GM19452 (cell line): ENCODE measurements at regions not wholly inside any gene's neighbourhood (a gene's known extent, or its start where the extent isn't known, plus 50 kb on each side); places are given as distances from the start of the nearest gene placed in this dataset.
A peak's percentile ranks its signal among the peaks of the same experiment; 100 is the strongest.

Experiments
- ATAC-seq: cut with Tn5 transposase; IDR thresholded peaks from one replicate; pipeline ENCODE4 v1.9.1; 2021; ENCODE audit not compliant: unreplicated experiment

- ATAC-seq, result peak; percentile 27
These were observed 109.8 kb downstream of the HFE start for GRCh38 chr6:26196846-26197635.

GRCh38 chr6:26197636-26197932, 110.4 kb downstream of the HFE start:
- ATAC-seq, result no peak

DNA sequence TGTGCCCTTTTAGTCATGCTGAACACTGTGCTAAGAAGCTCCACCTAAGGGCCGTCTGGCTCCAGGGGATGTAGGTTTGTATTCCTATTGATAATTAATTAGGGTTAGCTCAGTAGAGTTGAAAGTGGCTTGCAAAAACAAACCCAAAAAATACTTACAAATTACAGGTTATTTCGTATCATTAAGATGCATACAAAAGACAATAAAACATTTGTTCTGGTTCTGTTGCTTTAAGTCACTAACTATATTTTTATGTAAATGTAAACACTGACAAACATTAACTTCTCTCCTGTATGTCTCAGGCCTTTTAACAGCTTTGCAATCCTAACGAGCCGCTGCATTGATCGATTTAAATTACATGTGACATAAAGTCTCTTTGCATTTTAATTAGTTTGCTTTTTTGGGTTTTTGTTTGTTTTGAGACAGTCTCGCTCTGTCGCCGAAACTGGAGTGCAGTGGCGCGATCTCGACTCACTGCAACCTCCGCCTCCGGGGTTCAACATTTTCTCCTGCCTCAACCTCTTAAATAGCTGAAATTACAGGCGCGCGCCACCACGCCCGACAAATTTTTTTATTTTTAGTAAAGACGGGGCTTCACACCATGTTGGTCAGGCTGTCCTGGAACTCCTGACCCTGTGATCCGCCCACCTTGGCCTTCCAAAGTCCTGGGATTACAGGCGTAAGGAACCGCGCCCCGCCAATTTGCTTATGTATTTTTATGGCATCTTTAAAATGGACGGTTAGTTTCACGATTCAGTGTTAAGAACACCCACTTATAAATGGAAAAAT, 110.9 kb downstream of the HFE start:
- no peak for ATAC-seq

DNA sequence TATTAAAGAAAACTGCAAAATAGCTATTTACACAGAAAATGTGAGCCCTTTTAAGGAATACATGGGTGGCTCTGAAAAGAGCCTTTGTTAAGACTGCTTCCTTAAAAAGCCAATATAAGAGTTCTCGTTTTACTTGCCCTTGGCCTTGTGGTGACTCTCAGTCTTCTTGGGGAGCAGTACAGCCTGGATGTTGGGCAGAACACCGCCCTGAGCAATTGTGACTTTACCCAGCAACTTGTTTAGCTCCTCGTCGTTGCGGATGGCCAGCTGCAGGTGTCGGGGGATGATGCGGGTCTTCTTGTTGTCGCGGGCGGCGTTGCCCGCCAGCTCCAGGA, 111.5 kb downstream of the HFE start:
- ATAC-seq, result no peak

- ATAC-seq, result peak; percentile 49
These were observed 112.0 kb downstream of the HFE start for GRCh38 chr6:26199057-26199772.

DNA sequence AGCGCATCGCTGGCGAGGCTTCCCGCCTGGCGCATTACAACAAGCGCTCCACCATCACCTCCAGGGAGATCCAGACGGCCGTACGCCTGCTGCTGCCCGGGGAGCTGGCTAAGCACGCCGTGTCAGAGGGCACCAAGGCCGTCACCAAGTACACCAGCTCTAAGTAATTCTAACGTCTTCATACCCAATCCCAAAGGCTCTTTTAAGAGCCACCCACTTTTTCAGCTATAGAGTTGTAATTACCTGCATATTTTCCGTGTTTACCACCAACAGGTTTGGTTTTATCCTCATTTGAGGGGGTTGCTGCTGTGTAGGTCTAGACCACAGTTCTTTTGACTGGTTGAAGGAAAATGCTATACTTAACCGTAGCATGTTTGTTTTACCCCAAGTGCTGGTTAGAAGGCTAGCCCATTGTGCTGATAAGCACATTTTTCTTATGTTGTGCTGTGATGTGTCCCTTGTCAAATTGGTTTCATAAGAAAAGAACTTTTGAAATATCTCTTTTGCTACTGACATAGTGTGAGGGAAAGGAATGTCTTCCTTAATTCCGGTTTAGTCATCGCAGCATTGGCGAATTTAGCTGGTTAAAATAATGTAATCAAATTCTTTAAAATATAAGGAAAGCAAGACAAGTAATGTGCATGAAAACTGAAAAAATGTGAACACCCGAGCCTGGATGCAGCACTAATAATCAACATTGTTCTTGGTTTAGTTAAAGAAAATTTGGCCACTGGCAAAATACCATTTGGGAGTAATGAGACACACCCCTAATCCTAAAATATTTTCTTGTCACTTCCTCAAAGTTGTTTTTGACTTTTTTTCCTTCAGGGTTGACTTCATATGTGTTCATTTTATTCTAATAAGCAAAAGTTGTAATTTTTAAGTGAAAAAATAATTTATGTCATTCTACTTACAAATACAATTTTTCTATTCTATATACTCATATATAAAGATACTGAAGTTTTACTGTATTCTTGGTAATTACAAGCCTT, 112.8 kb downstream of the HFE start:
- no peak for ATAC-seq

- no peak for ATAC-seq
These were observed 113.9 kb downstream of the HFE start for GRCh38 chr6:26200918-26201721.

GRCh38 chr6:26202201-26202611, 115.0 kb downstream of the HFE start:
- no peak for ATAC-seq

DNA sequence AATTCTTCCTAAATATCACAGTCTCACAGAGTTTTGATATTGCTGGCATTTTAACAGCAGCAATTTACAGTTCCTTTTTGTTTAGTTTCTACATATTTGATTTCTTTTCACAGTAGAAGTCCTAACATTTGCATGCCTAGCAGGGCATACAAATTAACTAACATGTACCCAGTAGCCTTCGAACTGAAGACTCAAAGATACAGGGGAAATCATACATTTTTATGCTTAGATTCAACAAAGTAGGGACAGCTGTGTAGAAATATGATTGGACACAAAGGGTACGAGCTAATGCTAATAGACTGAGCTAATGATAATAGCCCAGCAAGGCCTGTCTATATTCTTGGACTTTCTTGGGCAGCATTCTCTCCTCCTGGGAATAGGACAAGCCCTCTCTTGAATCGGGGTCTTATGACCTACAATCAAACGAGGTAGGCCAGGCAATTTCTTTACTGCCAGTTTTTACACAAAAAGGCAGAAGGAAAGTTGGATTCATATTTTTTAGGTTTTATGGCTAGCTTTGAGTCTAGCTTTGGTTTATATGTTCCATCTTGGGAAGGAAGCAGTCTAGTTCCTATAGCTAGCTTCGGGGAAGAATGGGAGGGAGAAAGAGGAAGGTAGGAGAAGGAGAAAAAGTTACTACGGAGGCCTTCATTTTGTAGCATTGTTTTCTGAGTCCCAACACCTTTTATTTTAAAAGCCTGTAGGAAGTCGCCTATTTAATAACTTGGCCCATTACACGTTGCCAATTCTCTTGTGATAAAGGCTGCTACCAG, 115.8 kb downstream of the HFE start:
- no peak for ATAC-seq

GRCh38 chr6:26204332-26205160, 117.3 kb downstream of the HFE start:
- peak; percentile 50 for ATAC-seq

DNA sequence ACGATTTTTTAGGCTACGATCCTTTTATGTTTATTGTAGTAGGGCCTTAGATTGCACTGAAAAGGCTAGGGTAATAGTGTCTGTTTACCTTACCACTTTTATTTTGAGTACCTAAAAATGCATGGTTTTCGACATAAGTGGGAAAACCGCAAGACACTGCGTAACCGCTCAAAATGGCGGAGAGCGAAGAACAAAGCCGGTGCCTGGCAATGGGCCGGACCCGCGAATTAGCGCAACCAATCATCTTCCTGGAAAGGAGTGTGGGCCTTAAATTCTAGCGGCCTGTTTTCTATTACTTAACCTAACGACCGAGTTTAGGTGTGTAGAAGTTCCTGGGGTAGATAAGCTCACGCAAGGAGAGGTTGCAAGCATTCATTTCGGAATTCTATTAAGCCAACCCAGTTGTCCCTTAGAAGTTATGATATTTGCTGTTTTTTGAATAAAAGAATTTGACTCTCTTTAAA, 118.0 kb downstream of the HFE start:
- ATAC-seq, result peak; percentile 42

GRCh38 chr6:26205625-26206574, 118.7 kb downstream of the HFE start:
- no peak for ATAC-seq

- no peak for ATAC-seq
These were observed 119.9 kb downstream of the HFE start for GRCh38 chr6:26206868-26207801.

DNA sequence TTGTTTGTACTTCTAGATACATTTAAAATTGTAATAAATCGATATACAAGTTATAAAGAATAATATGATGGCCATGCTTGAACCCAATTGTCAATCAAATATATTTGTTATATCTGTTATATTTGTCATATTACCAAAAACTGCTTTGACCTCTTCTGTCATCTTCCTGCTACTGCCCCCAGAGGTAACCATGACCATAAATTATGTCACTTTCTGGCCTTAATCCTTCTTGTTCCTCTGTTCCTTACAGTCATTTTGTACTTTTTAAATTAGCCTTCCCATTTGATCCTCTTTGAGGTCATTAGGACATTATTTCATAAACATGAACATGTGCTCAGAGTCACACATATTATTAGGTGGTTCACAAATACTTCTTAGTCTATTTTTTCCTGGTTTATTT, 124.7 kb downstream of the HFE start:
- no peak for ATAC-seq

- ATAC-seq, result no peak
These were observed 126.3 kb downstream of the HFE start for GRCh38 chr6:26213334-26214075.
